Right lobe of liver (tissue), 4 donors: ENCODE measurements at regions not wholly inside any gene's neighbourhood (a gene's known extent, or its start where the extent isn't known, plus 50 kb on each side); places are given as distances from the start of the nearest gene placed in this dataset.

Experiments used
- POLR2A ChIP-seq: fragments of 450-650 bp; IDR thresholded peaks from one replicate; pipeline ENCODE4 v1.6.1; 2017; ENCODE audit warnings: antibody characterized with exemption, mild to moderate bottlenecking
- TF ChIP-seq, protein P1 (sequence below), 4 donors: fragments of 200-600 bp in 3 of 4; fragments of 450-650 bp in 1 of 4; IDR thresholded peaks; one replicate each; pipeline versions ENCODE4 v1.5.1 to v1.8.0; 2016 to 2022; ENCODE audit warnings: antibody characterized with exemption in 4 of 4, mild to moderate bottlenecking in 2 of 4
- donor health status: DM: no; HTN: no; CAD: no.
- donor health status: DM: no; HTN: no; CAD: no.
- donor health status: DM: no; HTN: yes; CAD: no.

DNA sequence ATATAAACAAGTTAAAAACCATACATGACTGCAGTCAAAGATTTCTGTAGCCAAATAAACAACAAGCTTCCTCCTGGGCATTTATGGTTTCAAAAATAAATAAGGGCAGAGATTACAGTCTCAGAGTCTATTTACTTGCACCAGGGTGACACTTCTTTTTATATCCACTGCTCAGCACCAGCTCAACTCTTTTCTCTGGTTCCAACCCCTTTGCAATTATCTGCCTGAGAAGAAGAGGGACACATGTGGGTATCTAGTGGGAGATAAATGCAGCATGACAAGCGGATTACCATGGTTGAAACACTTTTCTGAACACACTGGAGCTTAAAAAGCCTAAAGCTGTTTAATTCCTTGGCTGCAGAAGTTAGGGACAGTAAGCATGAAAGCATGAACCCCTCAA, 311.5 kb downstream of the CNTN3 start:
- TF ChIP-seq, protein P1, sequence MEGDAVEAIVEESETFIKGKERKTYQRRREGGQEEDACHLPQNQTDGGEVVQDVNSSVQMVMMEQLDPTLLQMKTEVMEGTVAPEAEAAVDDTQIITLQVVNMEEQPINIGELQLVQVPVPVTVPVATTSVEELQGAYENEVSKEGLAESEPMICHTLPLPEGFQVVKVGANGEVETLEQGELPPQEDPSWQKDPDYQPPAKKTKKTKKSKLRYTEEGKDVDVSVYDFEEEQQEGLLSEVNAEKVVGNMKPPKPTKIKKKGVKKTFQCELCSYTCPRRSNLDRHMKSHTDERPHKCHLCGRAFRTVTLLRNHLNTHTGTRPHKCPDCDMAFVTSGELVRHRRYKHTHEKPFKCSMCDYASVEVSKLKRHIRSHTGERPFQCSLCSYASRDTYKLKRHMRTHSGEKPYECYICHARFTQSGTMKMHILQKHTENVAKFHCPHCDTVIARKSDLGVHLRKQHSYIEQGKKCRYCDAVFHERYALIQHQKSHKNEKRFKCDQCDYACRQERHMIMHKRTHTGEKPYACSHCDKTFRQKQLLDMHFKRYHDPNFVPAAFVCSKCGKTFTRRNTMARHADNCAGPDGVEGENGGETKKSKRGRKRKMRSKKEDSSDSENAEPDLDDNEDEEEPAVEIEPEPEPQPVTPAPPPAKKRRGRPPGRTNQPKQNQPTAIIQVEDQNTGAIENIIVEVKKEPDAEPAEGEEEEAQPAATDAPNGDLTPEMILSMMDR (IDR thresholded peaks at IDR 0.05): no peak
- TF ChIP-seq POLR2A: no peak
